ENCODE measurements at regions not wholly inside any gene's neighbourhood (a gene's known extent, or its start where the extent isn't known, plus 50 kb on each side); places are given as distances from the start of the nearest gene placed in this dataset.
"Not testable (repeated sequence)": the region's sequence is repeated elsewhere in the genome, so short reads cannot be mapped to it uniquely, and the experiment has no call there.

GRCh38 chrX:26557691-26558321 lies 341.8 kb downstream of the MAGEB5 start:
- Histone ChIP-seq H3K36me3 (no peaks in the 10 kb centered on the region), H3K9me3 (peaks cover 0 to 22% (median 1%) of the 10 kb centered on the region in 8 donors), H3K4me3 (no peak overlapping the region), H3K27ac (no peak overlapping the region), H3K4me1 (no peaks in the 10 kb centered on the region), H3K27me3 (replicated peaks in 1 of 7) (no peaks in the 10 kb centered on the region)
- DNase-seq, result peak; percentile 72
- TF ChIP-seq POLR2A (IDR thresholded peaks at IDR 0.05), result no peak
- TF ChIP-seq, protein P1, sequence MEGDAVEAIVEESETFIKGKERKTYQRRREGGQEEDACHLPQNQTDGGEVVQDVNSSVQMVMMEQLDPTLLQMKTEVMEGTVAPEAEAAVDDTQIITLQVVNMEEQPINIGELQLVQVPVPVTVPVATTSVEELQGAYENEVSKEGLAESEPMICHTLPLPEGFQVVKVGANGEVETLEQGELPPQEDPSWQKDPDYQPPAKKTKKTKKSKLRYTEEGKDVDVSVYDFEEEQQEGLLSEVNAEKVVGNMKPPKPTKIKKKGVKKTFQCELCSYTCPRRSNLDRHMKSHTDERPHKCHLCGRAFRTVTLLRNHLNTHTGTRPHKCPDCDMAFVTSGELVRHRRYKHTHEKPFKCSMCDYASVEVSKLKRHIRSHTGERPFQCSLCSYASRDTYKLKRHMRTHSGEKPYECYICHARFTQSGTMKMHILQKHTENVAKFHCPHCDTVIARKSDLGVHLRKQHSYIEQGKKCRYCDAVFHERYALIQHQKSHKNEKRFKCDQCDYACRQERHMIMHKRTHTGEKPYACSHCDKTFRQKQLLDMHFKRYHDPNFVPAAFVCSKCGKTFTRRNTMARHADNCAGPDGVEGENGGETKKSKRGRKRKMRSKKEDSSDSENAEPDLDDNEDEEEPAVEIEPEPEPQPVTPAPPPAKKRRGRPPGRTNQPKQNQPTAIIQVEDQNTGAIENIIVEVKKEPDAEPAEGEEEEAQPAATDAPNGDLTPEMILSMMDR (IDR thresholded peaks at IDR 0.05 in 8 of 11, conservative IDR thresholded peaks at IDR 0.05 in 3 of 11), result no peak
- no peak for TF ChIP-seq POLR2AphosphoS5 (IDR thresholded peaks at IDR 0.05)
- 89 to 94% (median 90%) methylated on average over 22 to 35 of the region's 35 CpGs for WGBS, 5 donors
- intact Hi-C loops (cut with DNase I; ENCODE audit: low total_unique reads), result no loop called here

GRCh38 chrX:26525768-26526167 lies 309.8 kb downstream of the MAGEB5 start:
- H3K27ac ChIP-seq; H3K9me3 ChIP-seq; H3K4me3 ChIP-seq; H3K4me1 ChIP-seq; H3K27me3 ChIP-seq (replicated peaks in 1 of 7); DNase-seq; H3K36me3 ChIP-seq; intact Hi-C loops (cut with DNase I; ENCODE audit: low total_unique reads): not testable (repeated sequence)
- 36 to 42% (median 37%) methylated on average over 7 to 8 of the region's 8 CpGs for WGBS, 5 donors

DNA sequence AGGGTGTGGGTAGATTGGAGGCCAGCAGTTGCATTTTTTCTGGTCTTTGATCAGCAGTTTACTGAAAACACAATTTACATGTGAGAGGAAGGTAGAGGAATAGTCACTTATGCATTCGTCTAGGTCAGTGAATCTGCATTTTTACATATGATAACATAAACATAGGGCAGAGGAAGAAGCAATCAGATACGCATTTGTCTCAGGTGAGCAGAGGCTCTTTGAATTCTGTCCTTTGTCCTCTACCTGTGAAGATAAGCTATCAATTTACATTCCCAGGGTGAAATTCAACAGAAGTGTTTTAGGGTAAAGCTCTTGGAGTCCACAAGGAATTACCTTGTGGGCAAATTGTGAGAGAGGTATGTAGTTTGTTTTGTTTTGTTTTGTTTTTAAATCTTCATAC lies 306.5 kb downstream of the MAGEB5 start:
- Histone ChIP-seq H3K27ac (no peak overlapping the region), H3K27me3 (replicated peaks in 1 of 7) (no peaks in the 10 kb centered on the region), H3K36me3 (no peaks in the 10 kb centered on the region), H3K4me3 (no peak overlapping the region), H3K9me3 (no peaks in the 10 kb centered on the region), H3K4me1 (no peaks in the 10 kb centered on the region)
- TF ChIP-seq POLR2AphosphoS5 (IDR thresholded peaks at IDR 0.05), result no peak
- no peak for TF ChIP-seq POLR2A (IDR thresholded peaks at IDR 0.05)
- TF ChIP-seq, protein P1 (IDR thresholded peaks at IDR 0.05 in 8 of 11, conservative IDR thresholded peaks at IDR 0.05 in 3 of 11), result no peak
- DNase-seq, result no peak
- intact Hi-C loops (cut with DNase I; ENCODE audit: low total_unique reads), result no loop called here
- WGBS, 5 donors, result 39 to 79% (median 68%) methylated on average over 2 of the region's 2 CpGs

GRCh38 chrX:26511589-26512363 lies 295.8 kb downstream of the MAGEB5 start:
- no peaks in the 10 kb centered on the region for H3K27me3 ChIP-seq (replicated peaks in 1 of 7)
- H3K36me3 ChIP-seq, result no peaks in the 10 kb centered on the region
- no peak for DNase-seq
- 36 to 57% (median 49%) methylated on average over 5 of the region's 5 CpGs for WGBS, 5 donors
- no peak overlapping the region for H3K4me3 ChIP-seq
- no peaks in the 10 kb centered on the region for H3K9me3 ChIP-seq
- no peaks in the 10 kb centered on the region for H3K4me1 ChIP-seq
- TF ChIP-seq POLR2AphosphoS5 (IDR thresholded peaks at IDR 0.05) (no peak), POLR2A (IDR thresholded peaks at IDR 0.05) (no peak)
- TF ChIP-seq, protein P1 (IDR thresholded peaks at IDR 0.05 in 8 of 11, conservative IDR thresholded peaks at IDR 0.05 in 3 of 11), result no peak
- H3K27ac ChIP-seq, result no peak overlapping the region
- intact Hi-C loops (cut with DNase I; ENCODE audit: low total_unique reads), result no loop called here
